ENCODE measurements at regions not wholly inside any gene's neighbourhood (a gene's known extent, or its start where the extent isn't known, plus 50 kb on each side); places are given as distances from the start of the nearest gene placed in this dataset.

DNA sequence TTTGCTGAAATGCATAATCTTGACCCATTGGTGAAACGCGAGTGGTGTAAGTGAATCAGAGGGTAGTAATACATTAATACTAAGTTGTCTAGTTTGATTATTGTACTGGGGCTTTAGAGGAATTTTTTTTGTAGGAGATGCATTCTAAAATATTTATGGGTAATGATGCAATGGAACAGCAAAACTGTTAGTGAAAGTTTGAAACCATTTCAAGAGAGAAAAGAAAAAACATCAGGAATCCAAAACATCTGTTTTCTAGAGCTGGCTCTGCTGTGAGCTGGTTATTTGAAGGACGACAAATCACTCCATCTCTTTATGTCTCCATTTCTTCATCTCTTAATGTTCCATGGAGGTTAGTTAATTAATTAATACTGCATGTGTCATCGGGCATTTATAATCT is 351.9 kb upstream of the FAT1 start:
- no peaks in the 10 kb centered on the region for H3K36me3 ChIP-seq
- H3K4me1 ChIP-seq, result no peaks in the 10 kb centered on the region
- H3K9me3 ChIP-seq, result no peaks in the 10 kb centered on the region
- no peak overlapping the region for H3K4me3 ChIP-seq
- no peak for DNase-seq (ENCODE audit: low spot score in 2 of 2)
- WGBS, result 72% methylated on average over 4 of the region's 4 CpGs
- no peak overlapping the region for H3K27ac ChIP-seq
- TF ChIP-seq POLR2AphosphoS5 (IDR thresholded peaks at IDR 0.05) (no peak), POLR2A (IDR thresholded peaks at IDR 0.05) (no peak), EP300 (IDR thresholded peaks at IDR 0.05) (no peak)
- TF ChIP-seq, protein P1, sequence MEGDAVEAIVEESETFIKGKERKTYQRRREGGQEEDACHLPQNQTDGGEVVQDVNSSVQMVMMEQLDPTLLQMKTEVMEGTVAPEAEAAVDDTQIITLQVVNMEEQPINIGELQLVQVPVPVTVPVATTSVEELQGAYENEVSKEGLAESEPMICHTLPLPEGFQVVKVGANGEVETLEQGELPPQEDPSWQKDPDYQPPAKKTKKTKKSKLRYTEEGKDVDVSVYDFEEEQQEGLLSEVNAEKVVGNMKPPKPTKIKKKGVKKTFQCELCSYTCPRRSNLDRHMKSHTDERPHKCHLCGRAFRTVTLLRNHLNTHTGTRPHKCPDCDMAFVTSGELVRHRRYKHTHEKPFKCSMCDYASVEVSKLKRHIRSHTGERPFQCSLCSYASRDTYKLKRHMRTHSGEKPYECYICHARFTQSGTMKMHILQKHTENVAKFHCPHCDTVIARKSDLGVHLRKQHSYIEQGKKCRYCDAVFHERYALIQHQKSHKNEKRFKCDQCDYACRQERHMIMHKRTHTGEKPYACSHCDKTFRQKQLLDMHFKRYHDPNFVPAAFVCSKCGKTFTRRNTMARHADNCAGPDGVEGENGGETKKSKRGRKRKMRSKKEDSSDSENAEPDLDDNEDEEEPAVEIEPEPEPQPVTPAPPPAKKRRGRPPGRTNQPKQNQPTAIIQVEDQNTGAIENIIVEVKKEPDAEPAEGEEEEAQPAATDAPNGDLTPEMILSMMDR (IDR thresholded peaks at IDR 0.05), result no peak
- no peaks in the 10 kb centered on the region for H3K27me3 ChIP-seq

DNA sequence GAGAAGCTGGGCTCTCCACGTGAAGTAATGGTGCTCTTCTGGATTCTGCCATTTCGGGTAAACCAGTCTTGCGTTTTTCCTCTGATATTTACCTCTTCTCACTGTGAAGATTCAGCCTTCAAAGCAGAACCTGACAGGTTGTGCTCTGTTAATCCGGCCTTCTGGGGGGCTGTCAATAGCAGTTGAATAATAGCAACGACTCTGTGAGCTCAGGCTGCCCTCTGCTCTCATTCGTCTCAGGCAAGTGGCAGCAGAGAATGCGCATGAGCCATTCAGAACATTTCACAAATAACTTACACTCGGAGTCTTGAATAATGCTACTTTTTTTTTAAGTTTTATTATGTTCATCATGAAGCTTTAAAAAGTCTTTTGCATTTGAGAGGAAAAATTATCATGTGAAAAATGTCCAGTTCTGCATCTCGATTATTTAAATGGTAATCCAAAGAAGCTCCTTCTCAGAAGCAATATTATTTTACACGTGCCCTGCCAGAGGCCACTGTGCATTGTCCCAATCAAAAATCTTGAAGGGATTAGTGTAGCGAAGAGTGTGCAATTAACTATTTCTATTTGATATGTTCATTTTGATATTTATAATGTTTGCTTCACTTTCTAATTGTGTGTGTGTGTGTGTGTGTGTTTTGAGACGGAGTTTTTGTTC is 354.2 kb upstream of the FAT1 start:
- H3K4me3 ChIP-seq, result no peak overlapping the region
- 52% methylated on average over 12 of the region's 12 CpGs for WGBS
- no peaks in the 10 kb centered on the region for H3K36me3 ChIP-seq
- H3K4me1 ChIP-seq, result no peaks in the 10 kb centered on the region
- no peak for TF ChIP-seq POLR2A (IDR thresholded peaks at IDR 0.05)
- peaks cover 4% of the 10 kb centered on the region for H3K27me3 ChIP-seq
- no peak for DNase-seq (ENCODE audit: low spot score in 2 of 2)
- H3K27ac ChIP-seq, result no peak overlapping the region
- no peaks in the 10 kb centered on the region for H3K9me3 ChIP-seq

DNA sequence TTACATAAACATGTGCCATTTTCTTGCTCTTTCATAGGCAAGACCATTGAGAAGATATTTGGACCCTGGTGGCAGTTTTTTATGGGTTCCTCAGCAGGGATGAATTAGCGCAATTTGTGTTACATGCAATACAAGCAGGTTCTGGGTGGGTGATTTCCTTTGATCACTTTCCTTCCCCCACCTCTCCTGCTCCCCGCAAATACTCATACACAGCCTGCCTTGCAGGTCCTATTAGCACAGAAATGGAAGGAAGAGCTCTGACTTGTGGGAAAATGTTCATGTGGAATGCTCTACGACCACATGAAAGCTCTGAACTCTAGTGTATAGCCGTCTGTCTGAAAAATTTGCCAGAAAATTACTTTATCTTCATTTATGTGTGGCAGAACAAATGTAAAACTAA is 361.0 kb upstream of the FAT1 start:
- H3K4me1 ChIP-seq, result no peaks in the 10 kb centered on the region
- no peak overlapping the region for H3K4me3 ChIP-seq
- no peak for DNase-seq (ENCODE audit: low spot score in 2 of 2)
- no peaks in the 10 kb centered on the region for H3K9me3 ChIP-seq
- H3K36me3 ChIP-seq, result no peaks in the 10 kb centered on the region
- H3K27ac ChIP-seq, result no peak overlapping the region
- H3K27me3 ChIP-seq, result peaks cover 4% of the 10 kb centered on the region
- WGBS, result 62% methylated on average over 4 of the region's 4 CpGs
- TF ChIP-seq POLR2AphosphoS5 (IDR thresholded peaks at IDR 0.05), result no peak
- no peak for TF ChIP-seq POLR2A (IDR thresholded peaks at IDR 0.05)
- no peak for TF ChIP-seq EP300 (IDR thresholded peaks at IDR 0.05)
- TF ChIP-seq, protein P1 (IDR thresholded peaks at IDR 0.05), result no peak

DNA sequence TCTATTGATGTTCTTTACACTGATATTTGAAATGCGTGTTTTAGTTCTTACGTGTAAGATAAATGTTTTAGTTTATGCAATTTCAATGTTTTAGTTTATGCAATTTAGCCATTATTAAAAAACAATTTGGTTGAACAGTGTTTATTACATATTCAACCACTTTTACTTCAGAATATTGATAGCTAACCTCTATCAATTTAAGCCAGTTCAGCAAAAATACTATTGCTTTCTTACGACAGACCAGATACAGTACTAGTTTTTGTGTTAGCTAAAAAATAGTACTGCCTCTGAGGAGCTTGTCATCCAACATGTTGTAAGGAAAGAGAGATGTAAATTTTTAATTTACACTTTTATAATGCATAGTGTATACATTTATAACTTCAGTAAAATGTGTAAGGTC is 361.7 kb upstream of the FAT1 start:
- WGBS, result 89% methylated on average over 3 of the region's 3 CpGs
- DNase-seq (ENCODE audit: low spot score in 2 of 2), result no peak
- peaks cover 4% of the 10 kb centered on the region for H3K27me3 ChIP-seq
- H3K4me3 ChIP-seq, result no peak overlapping the region
- H3K27ac ChIP-seq, result no peak overlapping the region
- no peaks in the 10 kb centered on the region for H3K4me1 ChIP-seq
- no peaks in the 10 kb centered on the region for H3K36me3 ChIP-seq
- no peaks in the 10 kb centered on the region for H3K9me3 ChIP-seq
- no peak for TF ChIP-seq EP300 (IDR thresholded peaks at IDR 0.05)
- TF ChIP-seq, protein P1 (IDR thresholded peaks at IDR 0.05), result no peak
- no peak for TF ChIP-seq POLR2A (IDR thresholded peaks at IDR 0.05)
- TF ChIP-seq POLR2AphosphoS5 (IDR thresholded peaks at IDR 0.05), result no peak

DNA sequence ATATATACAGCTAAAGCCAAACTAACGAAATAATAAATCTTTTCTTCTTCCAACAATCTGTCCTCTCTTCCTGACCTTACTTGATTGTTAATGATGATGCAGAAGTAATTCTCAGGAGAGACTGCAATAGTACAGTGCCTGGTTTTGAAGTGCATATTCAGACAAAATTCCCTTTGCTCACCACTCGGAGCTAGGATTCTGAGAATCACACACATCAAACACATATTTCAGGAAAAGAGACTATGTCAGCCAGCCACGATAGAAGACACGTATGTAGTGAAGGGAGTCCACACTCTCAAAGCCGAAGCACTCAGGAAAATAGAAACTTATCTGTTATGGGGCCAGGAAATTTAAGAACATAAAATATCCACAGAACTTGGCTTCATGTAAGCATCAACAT is 362.5 kb upstream of the FAT1 start:
- 87% methylated on average over 5 of the region's 5 CpGs for WGBS
- DNase-seq (ENCODE audit: low spot score in 2 of 2), result no peak
- no peak for TF ChIP-seq POLR2AphosphoS5 (IDR thresholded peaks at IDR 0.05)
- TF ChIP-seq POLR2A (IDR thresholded peaks at IDR 0.05), result no peak
- TF ChIP-seq, protein P1 (IDR thresholded peaks at IDR 0.05), result no peak
- Histone ChIP-seq H3K27ac (no peak overlapping the region), H3K4me3 (no peak overlapping the region), H3K4me1 (no peaks in the 10 kb centered on the region), H3K9me3 (no peaks in the 10 kb centered on the region), H3K36me3 (no peaks in the 10 kb centered on the region), H3K27me3 (peaks cover 4% of the 10 kb centered on the region)
